B cell (primary cell): ENCODE measurements at regions not wholly inside any gene's neighbourhood (a gene's known extent, or its start where the extent isn't known, plus 50 kb on each side); places are given as distances from the start of the nearest gene placed in this dataset.
"Not testable (repeated sequence)": the region's sequence is repeated elsewhere in the genome, so short reads cannot be mapped to it uniquely, and the experiment has no call there.

Experiments used
- ATAC-seq: fragments of 200-7000 bp; cut with Tn5 transposase; one replicate; pipeline ENCODE4 v1.10.0; 2021; ENCODE audit warnings: low read depth, mild to moderate bottlenecking, moderate number of reproducible peaks, moderate library complexity
- CTCF ChIA-PET: fragments of 350-600 bp; sonication (Branson Sonifier 250); formaldehyde crosslinking; loops from one replicate; lab custom pipeline; 2021; ENCODE audit warnings: antibody characterized with exemption, inconsistent platforms; lab: Charles Lee
- POLR2A ChIA-PET: fragments of 350-600 bp; sonication (Branson Sonifier 250); formaldehyde crosslinking; loops from one replicate; lab custom pipeline; 2021; ENCODE audit warnings: antibody characterized with exemption; lab: Charles Lee
- DNase-seq: peaks from one replicate; pipeline ENCODE4 v3.0.0; 2013
- H2AFZ ChIP-seq: 2 replicates; pipeline ENCODE4 v1.6.1; 2012; ENCODE audit warnings: mild to moderate bottlenecking, low read depth, low read length; ENCODE audit not compliant: insufficient read depth, poor library complexity, severe bottlenecking
- H3K27ac ChIP-seq, 2 donors: 1 replicate in 1 of 2; 2 replicates in 1 of 2; pipeline ENCODE4 v1.5.1; 2012 to 2013; ENCODE audit warnings: low read length in 2 of 2, mild to moderate bottlenecking in 2 of 2, moderate library complexity in 1 of 2
- H3K27me3 ChIP-seq, 4 experiments: fragments of 200-600 bp in 1 of 4; sonication (generic) in 1 of 4; replicated peaks in 1 of 4; 1 replicate in 2 of 4; 2 replicates in 2 of 4; pipeline versions ENCODE4 v1.6.1 to v1.7.0; 2013 to 2016; ENCODE audit warnings: low read length in 3 of 4, mild to moderate bottlenecking in 2 of 4, mixed read lengths in 1 of 4, moderate library complexity in 1 of 4; ENCODE audit not compliant: insufficient read depth in 4 of 4, control insufficient read depth in 3 of 4; ENCODE audit errors: control extremely low read depth in 1 of 4
- H3K36me3 ChIP-seq, 2 experiments: replicated peaks in 1 of 2; 1 replicate in 1 of 2; 2 replicates in 1 of 2; pipeline versions ENCODE4 v1.6.1 to v1.7.1; 2013; ENCODE audit warnings: low read length in 1 of 2; ENCODE audit not compliant: insufficient read depth in 2 of 2, control insufficient read depth in 1 of 2; ENCODE audit errors: control extremely low read depth in 1 of 2, extremely low read depth in 1 of 2
- H3K4me1 ChIP-seq, 2 donors: fragments of 200-600 bp in 1 of 2; sonication (generic) in 1 of 2; 1 replicate in 1 of 2; 2 replicates in 1 of 2; pipeline versions ENCODE4 v1.5.1 to v1.6.1; 2013 to 2017; ENCODE audit warnings: low read length in 2 of 2; ENCODE audit not compliant: control insufficient read depth in 2 of 2, insufficient read depth in 2 of 2
- H3K4me2 ChIP-seq: replicated peaks from 2 replicates; pipeline ENCODE3; 2012; ENCODE audit warnings: mild to moderate bottlenecking, low read depth, low read length; ENCODE audit not compliant: poor library complexity, severe bottlenecking
- H3K4me3 ChIP-seq, 5 experiments: fragments of 200-600 bp in 1 of 5; sonication (generic) in 1 of 5; 1 replicate in 3 of 5; 2 replicates in 2 of 5; pipeline versions ENCODE4 v1.5.1 to v1.7.0; 2011 to 2016; ENCODE audit warnings: low read length in 4 of 5, mild to moderate bottlenecking in 4 of 5, low read depth in 2 of 5, control low read depth in 1 of 5, moderate library complexity in 1 of 5; ENCODE audit not compliant: insufficient read depth in 1 of 5; ENCODE audit errors: control extremely low read depth in 1 of 5, extremely low read depth in 1 of 5
- H3K79me2 ChIP-seq: fragments of 200-600 bp; sonication (generic); one replicate; pipeline ENCODE4 v1.6.0; 2016; ENCODE audit warnings: low read length; ENCODE audit not compliant: control insufficient read depth, insufficient read depth
- H3K9ac ChIP-seq: fragments of 200-600 bp; sonication (generic); 2 replicates; pipeline ENCODE4 v1.6.1; 2017; ENCODE audit warnings: mild to moderate bottlenecking, low read length, moderate library complexity
- H3K9me3 ChIP-seq, 3 donors: one replicate each; pipeline versions ENCODE4 v1.6.1 to v1.7.1; 2013; ENCODE audit warnings: low read length in 2 of 3; ENCODE audit not compliant: control insufficient read depth in 2 of 3, insufficient read depth in 1 of 3; ENCODE audit errors: control extremely low read depth in 1 of 3
- H4K20me1 ChIP-seq: 2 replicates; pipeline ENCODE4 v1.6.0; 2012; ENCODE audit warnings: mild to moderate bottlenecking, low read length; ENCODE audit not compliant: insufficient read depth, control insufficient read depth, poor library complexity, severe bottlenecking
- H3K27ac Mint-ChIP-seq: one replicate; pipeline ENCODE4 v1.8.0; 2021; ENCODE audit warnings: mixed read lengths
- H3K27me3 Mint-ChIP-seq: one replicate; pipeline ENCODE4 v1.8.0; 2021; ENCODE audit warnings: mixed read lengths
- H3K4me1 Mint-ChIP-seq: one replicate; pipeline ENCODE4 v1.8.0; 2021; ENCODE audit warnings: mixed read lengths
- H3K4me3 Mint-ChIP-seq: one replicate; pipeline ENCODE4 v1.8.0; 2021; ENCODE audit warnings: mixed read lengths
- H3K9me3 Mint-ChIP-seq: one replicate; pipeline ENCODE4 v1.8.0; 2022; ENCODE audit warnings: mixed read lengths; ENCODE audit not compliant: insufficient read depth
- EZH2 ChIP-seq: IDR thresholded peaks from 2 replicates; pipeline ENCODE4 v1.6.1; 2012; ENCODE audit warnings: borderline replicate concordance, low read depth, mild to moderate bottlenecking, moderate library complexity, low read length; ENCODE audit not compliant: insufficient read depth, poor library complexity, severe bottlenecking
- WGBS: methylation state at CpG from one replicate; pipeline ENCODE4 v1.1.5; 2013; ENCODE audit warnings: missing lambda C conversion rate; ENCODE audit not compliant: insufficient coverage; 5-methylcytosine and 5-hydroxymethylcytosine counted together
- intact Hi-C: fragments of 100-400 bp; cut with micrococcal nuclease; formaldehyde crosslinking; loops from one replicate; pipeline ENCODE4 v1.10.0; 2022
- TF ChIP-seq, protein P1 (sequence below): fragments of 200-600 bp; IDR thresholded peaks from one replicate; pipeline ENCODE4 v1.8.0; 2022; ENCODE audit warnings: antibody characterized with exemption, mild to moderate bottlenecking

DNA sequence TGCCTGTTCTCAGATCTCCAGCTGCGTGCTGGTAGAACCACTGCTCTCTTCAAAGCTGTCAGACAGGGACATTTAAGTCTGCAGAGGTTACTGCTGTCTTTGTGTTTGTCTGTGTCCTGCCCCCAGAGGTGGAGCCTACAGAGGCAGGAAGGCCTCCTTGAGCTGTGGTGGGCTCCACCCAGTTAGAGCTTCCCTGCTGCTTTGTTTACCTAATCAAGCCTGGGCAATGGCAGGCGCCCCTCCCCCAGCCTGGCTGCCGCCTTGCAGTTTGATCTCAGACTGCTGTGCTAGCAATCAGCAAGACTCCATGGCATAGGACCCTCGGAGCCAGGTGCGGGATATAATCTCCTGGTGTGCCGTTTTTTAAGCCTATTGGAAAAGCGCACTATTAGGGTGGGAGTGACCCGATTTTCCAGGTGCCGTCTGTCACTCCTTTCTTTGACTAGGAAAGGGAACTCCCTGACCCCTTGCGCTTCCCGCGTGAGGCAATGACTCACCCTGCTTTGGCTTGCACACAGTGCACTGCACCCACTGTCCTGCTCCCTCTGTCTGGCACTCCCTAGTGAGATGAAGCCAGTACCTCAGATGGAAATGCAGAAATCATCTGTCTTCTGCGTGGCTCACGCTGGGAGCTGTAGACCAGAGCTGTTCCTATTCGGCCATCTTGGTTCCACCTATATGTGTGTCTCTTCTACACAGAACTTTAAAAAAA lies 355.1 kb downstream of the SUCLG1 start:
- H3K9ac ChIP-seq, CTCF ChIA-PET, POLR2A ChIA-PET, H2AFZ ChIP-seq, H3K36me3 ChIP-seq, H3K4me3 ChIP-seq, H3K79me2 ChIP-seq, H3K4me1 Mint-ChIP-seq, H3K27ac Mint-ChIP-seq, intact Hi-C loops, ATAC-seq, H3K4me3 Mint-ChIP-seq, H3K9me3 Mint-ChIP-seq, H3K4me1 ChIP-seq, H3K4me2 ChIP-seq, H3K9me3 ChIP-seq, H3K27me3 ChIP-seq, DNase-seq, H3K27me3 Mint-ChIP-seq, H4K20me1 ChIP-seq, H3K27ac ChIP-seq: not testable (repeated sequence)
- WGBS, result 93% methylated on average over 14 of the region's 15 CpGs

DNA sequence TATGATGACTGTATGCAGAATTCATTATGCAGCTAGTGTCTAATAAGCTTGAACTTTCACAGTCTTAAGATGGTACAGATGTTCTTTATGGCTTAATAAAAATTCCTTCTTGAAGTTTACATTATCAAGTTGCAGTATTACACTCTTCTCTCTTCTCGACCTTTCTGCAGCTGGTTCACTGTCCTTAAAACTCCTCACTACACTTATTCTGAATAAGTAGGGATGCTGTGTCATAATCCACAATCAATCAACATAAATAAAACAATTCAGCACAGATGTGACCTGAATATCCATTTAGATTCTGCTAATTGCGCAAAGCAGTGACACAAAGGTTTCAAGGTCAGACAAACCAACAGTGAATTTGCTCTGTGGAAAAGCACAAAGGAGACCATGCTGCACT lies 356.8 kb downstream of the SUCLG1 start:
- Histone ChIP-seq H3K79me2 (no peaks in the 10 kb centered on the region), H3K9ac (no peak overlapping the region), H3K27ac (no peak overlapping the region), H3K4me1 (no peaks in the 10 kb centered on the region), H3K4me2 (no peak overlapping the region), H4K20me1 (no peaks in the 10 kb centered on the region), H3K9me3 (peaks cover 0 to 8% (median 0%) of the 10 kb centered on the region in 3 donors), H3K4me3 (no peak overlapping the region), H3K36me3 (no peaks in the 10 kb centered on the region), H2AFZ (no peak overlapping the region), H3K27me3 (no peaks in the 10 kb centered on the region)
- intact Hi-C loops, result no loop called here
- H3K4me1 Mint-ChIP-seq, result no peaks in the 10 kb centered on the region
- H3K9me3 Mint-ChIP-seq, result peaks cover 5% of the 10 kb centered on the region
- POLR2A ChIA-PET, result no interaction called here
- H3K4me3 Mint-ChIP-seq, result no peak overlapping the region
- H3K27ac Mint-ChIP-seq, result no peak overlapping the region
- CTCF ChIA-PET, result no interaction called here
- DNase-seq (no peak), ATAC-seq (no peak)
- no peaks in the 10 kb centered on the region for H3K27me3 Mint-ChIP-seq
- WGBS, result 60% methylated on average over 1 of the region's 2 CpGs
- TF ChIP-seq, protein P1, sequence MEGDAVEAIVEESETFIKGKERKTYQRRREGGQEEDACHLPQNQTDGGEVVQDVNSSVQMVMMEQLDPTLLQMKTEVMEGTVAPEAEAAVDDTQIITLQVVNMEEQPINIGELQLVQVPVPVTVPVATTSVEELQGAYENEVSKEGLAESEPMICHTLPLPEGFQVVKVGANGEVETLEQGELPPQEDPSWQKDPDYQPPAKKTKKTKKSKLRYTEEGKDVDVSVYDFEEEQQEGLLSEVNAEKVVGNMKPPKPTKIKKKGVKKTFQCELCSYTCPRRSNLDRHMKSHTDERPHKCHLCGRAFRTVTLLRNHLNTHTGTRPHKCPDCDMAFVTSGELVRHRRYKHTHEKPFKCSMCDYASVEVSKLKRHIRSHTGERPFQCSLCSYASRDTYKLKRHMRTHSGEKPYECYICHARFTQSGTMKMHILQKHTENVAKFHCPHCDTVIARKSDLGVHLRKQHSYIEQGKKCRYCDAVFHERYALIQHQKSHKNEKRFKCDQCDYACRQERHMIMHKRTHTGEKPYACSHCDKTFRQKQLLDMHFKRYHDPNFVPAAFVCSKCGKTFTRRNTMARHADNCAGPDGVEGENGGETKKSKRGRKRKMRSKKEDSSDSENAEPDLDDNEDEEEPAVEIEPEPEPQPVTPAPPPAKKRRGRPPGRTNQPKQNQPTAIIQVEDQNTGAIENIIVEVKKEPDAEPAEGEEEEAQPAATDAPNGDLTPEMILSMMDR, result no peak
- TF ChIP-seq EZH2, result no peak
